IPS-NIHi7 (cell line): ENCODE measurements at regions not wholly inside any gene's neighbourhood (a gene's known extent, or its start where the extent isn't known, plus 50 kb on each side); places are given as distances from the start of the nearest gene placed in this dataset.

ENCODE experiments used
- DNase-seq: peaks from one replicate; pipeline ENCODE4 v3.0.0; 2012; ENCODE audit warnings: mixed read lengths; ENCODE audit errors: extremely low spot score

DNA sequence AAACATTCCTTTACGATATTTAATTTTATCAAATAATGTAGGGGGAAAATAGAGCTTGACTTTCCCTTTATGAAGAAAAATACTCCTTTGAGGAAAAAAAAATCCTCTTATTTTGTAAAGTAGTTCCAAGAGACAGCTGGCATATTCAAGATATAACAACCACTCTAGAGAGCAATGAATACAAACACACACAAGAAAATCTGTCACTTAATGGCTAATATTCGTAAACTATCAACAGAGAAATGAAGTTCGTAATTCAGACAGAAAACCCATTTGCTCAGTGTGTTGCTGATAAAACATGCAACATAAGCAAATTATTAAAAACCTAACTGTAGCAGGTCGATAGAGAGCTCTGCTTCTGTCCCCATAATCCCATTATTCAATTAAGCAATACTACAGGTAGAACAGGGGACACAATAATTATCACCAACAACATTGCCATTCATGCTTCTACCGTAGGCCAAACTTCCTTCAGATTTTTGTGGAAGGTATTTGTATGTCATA, 714.4 kb upstream of the MARCKS start:
- no peak for DNase-seq

DNA sequence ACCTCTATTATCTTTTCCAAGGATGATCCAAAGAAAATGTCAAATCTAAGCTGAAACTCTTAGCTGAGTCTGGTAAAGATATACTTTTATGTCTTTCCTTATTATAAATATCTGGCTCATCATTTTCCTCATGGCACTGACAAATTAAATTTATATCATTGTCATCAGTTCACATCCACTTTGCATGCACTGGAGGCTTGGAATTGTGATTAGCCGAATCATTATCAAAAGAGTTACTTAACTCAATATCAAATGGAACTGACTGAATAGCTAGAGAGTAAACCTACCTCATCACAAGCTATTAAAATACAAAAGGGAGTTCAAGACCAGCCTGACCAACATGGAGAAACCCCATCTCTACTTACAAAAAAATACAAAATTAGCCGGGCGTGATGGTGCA, 713.9 kb upstream of the MARCKS start:
- DNase-seq = no peak

DNA sequence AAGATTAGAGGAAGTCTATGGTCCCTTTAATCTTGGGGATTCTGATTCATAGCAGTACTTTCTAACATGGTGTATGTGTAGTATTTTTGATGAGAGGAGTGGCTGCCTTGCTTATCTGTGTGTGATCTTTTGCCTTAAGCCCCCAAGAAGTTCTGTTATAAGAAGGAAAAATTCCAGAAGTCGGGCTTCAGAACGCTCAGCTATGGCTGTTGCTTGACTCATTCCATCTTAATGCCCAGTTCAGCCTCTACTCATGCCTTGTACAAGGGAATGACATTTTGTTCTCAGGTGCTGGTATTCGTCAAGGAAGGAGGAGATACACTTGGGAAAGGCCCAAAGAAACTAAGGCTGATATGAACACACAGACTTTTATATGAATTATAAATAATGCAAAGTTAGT, 713.0 kb upstream of the MARCKS start:
- DNase-seq = no peak

DNA sequence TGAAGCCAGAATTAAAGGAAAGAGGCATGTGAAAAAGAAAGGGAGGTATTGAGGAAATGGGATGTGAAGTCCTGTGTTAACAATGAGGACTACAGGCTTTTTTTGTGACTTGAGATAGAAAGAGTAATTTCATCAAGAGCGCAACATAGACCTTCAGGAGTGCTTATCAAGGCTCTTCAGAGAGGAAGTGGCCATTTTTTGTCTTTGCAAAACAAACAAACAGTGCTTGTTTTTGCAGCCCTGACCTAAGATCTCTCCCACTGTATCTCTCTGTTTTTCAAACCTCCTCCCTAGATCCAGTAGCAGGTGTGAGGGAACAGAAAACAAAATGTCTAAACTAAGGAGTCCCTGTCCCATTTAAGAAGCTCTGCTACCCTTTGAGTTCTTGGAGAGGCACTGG, 710.3 kb upstream of the MARCKS start:
- no peak for DNase-seq

DNA sequence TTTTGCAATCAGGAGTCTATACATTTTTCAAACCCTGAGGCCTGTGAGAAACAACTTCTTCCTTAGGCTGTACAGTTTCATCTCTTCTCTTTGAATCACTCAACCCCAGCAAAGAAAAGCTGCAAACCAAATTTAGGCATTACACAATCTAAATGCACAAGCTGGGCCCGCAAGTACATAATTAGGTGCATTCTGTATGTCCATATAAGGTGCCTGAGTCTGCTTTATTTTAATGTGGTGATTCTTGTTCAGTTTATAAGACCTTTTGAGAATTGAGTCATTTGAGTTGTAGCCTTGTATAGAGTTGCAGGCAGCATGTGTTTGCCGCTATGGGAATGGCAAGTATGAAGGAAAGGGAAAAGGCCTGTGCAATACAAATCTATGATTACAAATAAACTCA, 709.6 kb upstream of the MARCKS start:
- DNase-seq = no peak

DNA sequence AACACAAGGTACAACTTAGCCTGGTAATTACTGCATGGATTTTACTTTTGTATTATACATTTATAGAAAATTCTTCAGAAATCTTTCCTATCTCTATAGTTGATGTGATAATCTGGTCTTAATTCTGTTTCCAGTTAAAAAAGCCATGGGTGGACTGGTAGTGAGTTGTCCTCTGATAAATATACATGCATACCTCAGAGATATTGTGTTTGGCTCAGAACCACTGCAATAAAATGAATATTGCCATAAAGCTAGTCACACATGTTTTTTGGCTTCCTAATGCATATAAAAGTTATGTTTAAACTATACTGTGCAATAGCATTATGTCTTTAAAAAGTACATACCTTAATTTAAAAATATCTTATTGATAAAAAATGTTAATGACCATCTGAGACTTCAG, 708.6 kb upstream of the MARCKS start:
- no peak for DNase-seq

DNA sequence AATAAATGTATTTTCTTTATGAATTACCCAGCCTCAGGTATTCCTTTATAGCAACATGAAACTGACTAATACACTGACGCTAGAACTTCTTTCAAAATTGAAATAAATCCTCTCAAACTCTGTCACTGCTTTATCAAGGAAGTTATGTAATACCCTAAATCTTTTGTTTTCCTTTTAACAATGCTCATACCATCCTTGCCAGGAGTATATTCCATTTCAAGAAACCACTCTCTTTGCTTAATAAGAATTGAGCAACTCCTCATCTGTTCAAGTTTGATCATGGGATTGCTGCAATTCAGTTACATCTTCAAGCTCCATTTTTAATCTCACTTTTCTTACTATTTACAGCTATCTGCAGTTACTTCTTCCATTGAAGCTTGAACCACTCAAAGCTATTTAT, 707.6 kb upstream of the MARCKS start:
- DNase-seq = no peak

DNA sequence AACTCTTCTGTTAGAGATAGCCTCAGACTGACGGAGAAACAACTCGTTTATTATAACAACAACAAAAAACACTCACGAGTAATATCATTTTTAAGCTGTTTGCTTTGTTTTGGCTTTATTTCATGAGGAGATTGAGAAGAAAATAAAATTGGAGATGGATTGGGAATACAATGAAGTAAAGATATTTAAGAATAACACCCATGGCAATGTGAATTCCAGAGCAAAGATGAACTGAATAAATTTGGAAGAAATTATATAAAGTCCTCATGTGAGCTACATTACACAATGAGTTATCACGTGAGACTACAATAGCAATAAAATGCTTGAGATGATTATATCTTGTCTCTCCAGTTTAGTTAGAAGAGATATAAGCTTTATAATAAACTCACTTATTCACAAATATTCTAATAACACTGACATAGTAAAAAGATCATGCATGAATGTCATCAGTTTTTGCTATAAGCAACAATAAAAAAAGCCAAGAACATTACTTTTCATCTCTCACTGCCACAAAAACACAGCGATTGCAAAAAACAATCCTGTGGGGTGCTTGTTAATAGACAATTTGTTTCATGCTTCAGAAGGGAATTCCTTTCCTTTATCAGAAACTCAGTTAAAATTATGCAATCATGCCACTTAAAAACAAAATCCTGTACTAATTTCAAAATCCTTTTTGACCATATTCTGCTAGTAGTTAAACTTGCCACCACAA, 696.7 kb upstream of the MARCKS start:
- no peak for DNase-seq

DNA sequence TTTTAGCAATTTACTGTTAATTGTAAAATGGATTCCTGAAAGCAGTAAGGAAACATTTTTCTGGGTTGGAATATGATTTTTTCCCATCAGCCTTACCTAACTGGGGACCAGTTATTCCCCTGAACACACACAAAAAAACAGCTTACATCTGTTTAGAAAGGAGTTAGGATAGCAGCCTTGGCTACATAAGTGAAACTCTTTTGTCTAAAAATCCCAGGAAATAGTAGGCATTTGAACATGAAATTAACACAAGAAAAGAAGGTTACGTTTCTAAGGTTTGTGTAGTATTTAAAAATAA, 696.2 kb upstream of the MARCKS start:
- no peak for DNase-seq

DNA sequence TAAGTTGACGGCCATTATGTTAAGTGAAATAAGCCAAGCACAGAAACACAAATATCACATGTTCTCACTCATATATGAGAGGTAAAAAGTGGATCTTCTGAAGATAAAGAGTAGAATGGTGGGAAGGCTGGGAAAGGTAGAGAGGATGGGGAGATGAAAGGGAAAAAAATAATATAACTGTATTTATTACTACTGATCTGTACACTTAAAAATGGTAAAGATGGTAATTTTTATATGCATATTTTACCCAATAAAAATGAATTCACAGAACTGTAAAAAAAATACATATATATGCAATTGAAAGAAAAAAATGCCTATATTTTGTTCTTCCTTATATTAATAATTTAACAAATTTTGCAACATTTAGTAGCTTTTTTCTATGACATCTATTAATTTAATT, 694.4 kb upstream of the MARCKS start:
- no peak for DNase-seq

DNA sequence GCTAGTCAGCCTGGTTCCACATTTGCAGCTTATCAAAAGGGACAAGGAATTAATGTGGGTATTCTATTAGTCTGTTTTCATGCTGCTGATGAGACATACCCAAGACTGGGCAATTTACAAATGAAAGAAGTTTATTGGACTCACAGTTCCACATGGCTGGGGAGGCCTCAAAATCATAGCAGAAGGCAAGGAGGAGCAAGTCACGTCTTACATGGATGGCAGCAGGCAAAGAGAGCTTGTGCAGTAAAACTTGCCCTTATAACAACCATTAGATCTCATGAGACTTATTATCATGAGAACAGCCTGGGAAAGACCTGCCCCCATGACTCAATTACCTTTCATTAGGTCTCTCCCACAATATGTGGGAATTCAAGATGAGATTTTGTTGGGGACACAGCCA, 689.1 kb upstream of the MARCKS start:
- no peak for DNase-seq

DNA sequence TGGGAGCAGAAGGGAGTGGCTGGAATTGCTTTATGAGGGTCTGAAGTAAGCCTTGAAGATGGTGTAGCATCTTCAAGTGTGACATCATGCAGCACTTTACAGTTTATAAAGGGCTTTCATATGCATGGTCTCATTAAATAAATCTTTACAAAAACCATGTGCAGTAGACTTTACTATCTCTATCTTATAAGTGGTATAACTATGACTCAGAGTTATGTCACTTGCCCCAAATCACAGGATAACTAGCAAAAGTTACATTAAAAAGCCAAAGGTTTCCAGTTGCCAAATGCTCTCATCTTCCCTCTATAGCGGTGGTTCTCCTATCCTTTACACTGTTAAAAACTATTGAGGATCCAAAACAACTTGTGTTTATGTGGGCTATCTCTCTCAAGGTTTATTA, 687.7 kb upstream of the MARCKS start:
- no peak for DNase-seq

DNA sequence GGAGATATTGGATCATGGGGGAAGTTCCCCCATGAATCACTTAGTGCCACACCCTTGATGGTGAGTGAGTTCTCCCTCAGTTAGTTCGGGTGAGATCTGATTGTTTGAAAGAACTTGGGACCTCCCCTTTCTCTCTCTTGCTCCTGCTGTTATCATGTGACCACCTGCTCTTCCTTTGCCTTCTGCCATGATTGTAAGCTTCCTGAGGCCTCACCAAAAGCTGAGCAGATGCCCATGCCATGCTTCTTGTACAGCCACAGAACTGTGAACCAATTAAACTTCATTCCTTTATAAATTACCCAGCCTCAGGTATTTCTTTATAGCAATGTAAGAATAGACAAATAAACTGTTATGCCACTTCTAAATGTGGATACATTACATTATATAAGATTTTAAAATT, 686.7 kb upstream of the MARCKS start:
- DNase-seq = no peak

DNA sequence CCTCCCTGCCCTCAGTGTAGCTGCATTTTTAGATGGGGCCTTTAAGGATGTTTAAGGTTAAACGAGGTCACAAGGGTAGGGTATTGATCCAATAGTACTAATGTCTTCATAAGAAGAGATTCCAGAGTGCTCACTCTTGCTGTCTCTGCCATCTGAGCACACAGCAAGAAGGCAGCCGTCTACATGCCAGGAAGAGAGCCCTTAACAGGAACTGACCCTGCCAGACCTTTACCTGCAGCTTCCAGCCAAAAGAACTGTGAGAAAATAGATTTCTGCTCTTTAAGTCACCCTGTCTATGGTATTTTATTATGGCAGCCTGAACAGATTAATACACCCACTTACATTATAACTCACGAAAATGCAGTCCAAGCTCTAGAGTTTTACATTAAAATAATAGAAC, 685.3 kb upstream of the MARCKS start:
- DNase-seq = no peak

DNA sequence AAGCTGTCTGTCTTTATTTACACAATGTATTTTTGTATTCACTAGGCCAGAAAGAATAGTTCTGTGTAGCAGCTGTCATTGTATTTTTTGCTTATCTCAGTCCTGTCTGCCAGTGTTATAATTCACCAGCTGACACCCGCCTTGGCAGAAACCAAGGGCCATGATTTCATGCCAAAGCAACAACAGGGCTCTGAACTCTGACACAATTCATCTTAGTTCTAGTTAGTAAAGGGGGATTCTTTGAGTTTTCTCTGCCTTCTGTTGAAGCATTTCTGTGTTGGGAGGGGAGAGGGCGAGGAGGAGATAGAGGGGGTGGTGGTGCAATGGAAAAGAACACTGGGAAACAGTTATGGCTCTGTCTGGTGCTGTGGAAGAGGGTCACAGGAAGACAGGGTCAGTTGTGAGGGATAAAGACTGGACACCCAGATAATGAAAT, 684.6 kb upstream of the MARCKS start:
- no peak for DNase-seq

DNA sequence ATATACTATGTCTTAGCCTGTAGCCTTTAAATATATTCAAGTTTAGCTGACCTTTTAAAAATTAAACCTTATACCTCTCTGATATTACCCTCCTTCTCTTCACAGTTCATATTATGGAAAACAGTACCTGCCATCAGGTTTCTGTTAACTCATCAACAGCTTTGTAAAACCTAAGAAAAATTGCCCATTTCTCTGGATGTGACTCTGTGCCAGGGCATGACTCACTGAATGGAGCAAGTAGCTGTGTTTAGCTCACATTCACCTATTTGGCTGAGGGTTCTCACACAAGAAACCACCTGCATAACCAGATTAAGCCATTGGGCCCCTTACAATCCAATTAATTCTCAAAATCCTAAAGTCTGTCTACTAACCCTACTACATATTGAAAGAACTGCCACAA, 678.8 kb upstream of the MARCKS start:
- DNase-seq = no peak

DNA sequence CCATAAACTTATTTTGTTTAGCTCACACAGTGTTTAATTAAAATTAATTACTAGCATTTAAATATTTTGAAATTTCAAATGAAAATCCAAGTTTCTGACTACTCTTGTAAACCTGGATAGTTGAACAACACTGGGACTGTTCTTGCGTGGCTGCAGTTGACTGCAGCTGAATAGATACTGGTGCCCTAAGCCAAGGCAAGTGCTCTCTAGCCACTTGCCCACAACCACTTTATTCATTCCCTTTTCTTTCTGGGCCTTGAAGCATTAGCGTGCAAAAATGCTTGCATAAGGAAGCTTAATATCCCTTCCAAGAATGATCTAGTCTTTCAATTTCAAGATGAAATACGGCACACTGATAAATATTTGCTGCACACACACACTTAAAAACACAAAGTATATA, 676.0 kb upstream of the MARCKS start:
- DNase-seq = no peak

DNA sequence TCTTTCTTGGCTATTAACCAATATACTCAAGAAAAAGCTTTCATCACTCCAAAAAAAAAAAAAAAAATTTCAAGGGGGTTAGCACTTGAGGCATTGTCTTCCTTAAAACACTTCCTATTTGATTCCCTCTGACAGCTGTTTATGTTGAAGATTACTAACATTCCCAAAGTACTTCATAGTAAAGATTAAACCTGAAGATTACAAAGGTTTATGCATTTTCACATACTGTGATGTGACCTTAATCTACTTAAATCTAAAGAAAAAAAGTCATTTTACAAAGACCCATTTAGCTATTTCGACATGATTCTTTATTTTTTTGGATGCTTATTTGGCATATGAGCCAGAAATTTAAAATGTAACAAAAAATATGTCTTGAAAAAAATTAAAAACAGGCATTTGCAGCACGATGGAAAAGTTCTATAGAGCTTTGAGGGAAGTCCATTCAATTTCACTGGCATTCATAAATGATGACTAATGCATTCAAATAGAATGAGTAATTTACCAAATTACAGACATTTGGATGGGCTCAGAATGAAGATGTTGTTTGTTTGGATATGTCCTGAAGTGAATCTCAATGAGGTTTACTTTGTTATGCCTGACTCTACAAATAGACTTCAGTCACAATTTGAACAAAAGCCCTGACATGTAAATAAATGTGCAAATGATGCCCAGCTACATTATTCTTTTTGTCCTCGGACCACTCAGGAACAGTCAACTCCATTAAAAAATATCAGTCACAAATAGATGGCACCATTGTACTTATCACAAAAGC, 674.6 kb upstream of the MARCKS start:
- DNase-seq = no peak

DNA sequence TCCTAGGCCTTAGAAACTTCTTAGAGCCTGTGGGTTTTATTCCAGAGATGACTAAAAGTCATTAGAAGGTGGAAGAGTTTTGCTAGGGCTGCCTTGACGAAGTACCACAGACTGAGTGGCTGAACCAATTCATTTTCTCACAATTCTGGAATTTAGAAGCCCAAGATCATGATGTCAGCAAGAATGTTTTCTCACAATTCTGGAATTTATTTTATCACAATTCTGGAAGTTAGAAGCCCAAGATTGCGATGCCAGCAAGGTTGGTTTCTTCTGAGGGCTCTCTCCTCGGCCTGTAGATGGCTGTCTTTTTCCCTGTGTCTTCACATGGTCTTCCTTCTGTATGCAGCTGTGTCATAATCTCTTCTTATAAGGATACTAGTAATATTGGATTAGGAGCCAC, 672.9 kb upstream of the MARCKS start:
- no peak for DNase-seq

DNA sequence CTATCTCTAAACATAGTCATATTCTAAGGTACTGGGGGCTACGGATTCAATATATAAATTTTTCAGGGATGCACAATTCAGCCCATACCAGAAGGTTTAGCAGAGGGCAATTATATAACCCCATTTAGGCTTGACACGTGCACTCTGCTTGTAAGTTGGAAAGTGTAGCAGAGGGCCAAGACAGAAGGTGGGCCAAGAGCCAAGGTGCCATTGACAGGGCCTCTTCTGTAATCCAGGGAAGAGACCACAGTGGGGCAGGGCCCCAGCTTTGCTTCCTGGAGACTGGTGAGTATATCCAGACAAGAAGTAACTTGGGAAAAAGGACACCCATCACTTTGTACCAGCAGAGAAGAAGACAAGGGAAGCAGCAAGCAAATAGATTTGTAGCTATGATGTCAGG, 672.4 kb upstream of the MARCKS start:
- no peak for DNase-seq

DNA sequence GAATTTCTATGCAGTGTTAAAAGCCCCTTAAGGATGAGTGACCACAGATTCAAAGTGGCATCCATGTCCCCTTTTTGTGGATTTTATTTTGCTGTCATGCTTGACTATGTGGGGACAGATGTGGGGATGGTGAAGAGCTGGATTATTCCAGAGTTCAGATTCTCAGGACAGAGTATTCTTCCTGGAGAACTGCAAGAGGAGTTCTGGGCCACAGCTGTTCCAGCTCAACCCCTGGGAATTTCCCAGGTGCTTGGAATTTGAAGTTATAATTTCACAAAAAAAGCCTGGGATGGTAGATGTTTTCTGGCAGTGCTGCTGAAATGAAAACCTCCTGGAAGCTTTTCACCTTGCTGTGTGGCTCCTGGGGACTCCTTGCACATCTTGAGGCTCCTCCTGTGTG, 671.8 kb upstream of the MARCKS start:
- no peak for DNase-seq

DNA sequence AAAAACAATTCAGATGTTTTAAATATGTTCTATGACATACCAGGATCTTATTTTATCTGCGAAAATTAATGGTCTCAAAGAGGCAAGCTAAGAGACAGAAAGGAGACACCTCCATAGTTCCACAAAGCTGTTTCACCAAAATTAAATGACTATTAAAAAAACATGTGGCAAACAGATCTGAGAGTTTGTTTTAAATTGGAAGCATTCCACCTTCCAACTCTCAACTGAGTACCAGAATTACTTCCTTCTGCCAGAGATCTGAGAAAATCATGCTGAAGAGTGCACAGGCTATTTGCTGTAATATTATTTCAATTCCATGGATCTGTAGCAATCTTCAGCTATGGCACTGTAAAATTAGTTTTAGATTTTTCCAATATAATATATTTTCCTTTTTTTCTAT, 669.5 kb upstream of the MARCKS start:
- DNase-seq = no peak

DNA sequence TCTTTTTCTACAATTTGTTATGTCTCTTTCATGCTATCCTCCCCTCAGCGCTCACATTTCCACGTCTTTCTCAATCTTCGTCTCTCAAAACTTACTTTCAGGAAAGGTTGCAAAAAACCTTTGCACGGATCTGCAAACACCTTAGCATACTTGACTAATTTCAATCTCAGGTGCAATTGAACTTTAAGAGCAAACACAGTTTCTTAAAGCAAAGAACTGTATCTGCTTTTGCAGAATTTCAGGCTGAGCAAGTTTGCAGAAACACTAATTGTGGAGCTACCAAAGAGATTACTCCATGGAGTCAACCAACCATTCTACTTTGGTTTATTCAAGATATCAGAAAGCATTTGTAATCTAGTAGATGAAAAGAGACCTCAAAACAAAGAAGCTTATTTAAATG, 668.2 kb upstream of the MARCKS start:
- no peak for DNase-seq

DNA sequence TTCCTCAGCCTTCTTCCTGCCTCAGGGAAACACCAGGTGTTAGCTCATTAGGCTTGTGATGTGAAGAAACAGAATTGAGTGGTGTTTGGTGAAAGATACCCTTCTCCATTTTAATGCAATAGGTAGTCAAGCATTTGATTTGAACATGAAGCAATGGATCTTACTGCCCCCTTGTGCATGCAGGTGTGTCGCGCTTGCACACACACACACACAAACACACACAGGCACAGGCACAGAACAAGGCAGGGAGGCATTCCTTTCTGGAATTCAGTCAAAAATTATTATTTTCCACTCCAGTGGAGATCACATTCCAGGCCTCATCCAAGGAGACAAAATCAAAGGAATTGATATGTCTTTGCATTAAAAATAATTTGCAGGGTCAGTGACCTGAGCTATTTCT, 667.0 kb upstream of the MARCKS start:
- DNase-seq = peak; percentile 12
